Liver (tissue), 8 donors: ENCODE measurements at regions not wholly inside any gene's neighbourhood (a gene's known extent, or its start where the extent isn't known, plus 50 kb on each side); places are given as distances from the start of the nearest gene placed in this dataset.

Experiments
- DNase-seq: peaks from one replicate; pipeline ENCODE4 v3.0.0-alpha.2; 2017; ENCODE audit warnings: low spot score
- H3K27ac ChIP-seq, 2 donors: one replicate each; pipeline ENCODE4 v1.7.0; 2013; ENCODE audit warnings: inconsistent platforms in 2 of 2, low read length in 2 of 2, control low read depth in 1 of 2, low read depth in 1 of 2, mild to moderate bottlenecking in 1 of 2
- H3K27me3 ChIP-seq, 4 donors: one replicate each; pipeline versions ENCODE4 v1.6.1 to v1.7.0; 2013; ENCODE audit warnings: low read length in 3 of 4, inconsistent platforms in 1 of 4, mild to moderate bottlenecking in 1 of 4, moderate library complexity in 1 of 4; ENCODE audit not compliant: control insufficient read depth in 4 of 4, insufficient read depth in 4 of 4
- H3K36me3 ChIP-seq, 4 donors: one replicate each; pipeline versions ENCODE4 v1.6.1 to v1.7.0; 2013; ENCODE audit warnings: low read length in 3 of 4, mild to moderate bottlenecking in 3 of 4, low read depth in 1 of 4, moderate library complexity in 1 of 4; ENCODE audit not compliant: control insufficient read depth in 4 of 4, insufficient read depth in 3 of 4
- H3K4me1 ChIP-seq, 4 donors: one replicate each; pipeline versions ENCODE4 v1.6.1 to v1.7.0; 2013; ENCODE audit warnings: low read length in 3 of 4, mild to moderate bottlenecking in 3 of 4, moderate library complexity in 1 of 4; ENCODE audit not compliant: control insufficient read depth in 4 of 4, insufficient read depth in 4 of 4
- H3K4me3 ChIP-seq, 3 donors: one replicate each; pipeline versions ENCODE4 v1.6.1 to v1.7.0; 2013; ENCODE audit warnings: low read length in 3 of 3, control low read depth in 1 of 3, low read depth in 1 of 3, mild to moderate bottlenecking in 1 of 3
- H3K9ac ChIP-seq, 2 donors: one replicate each; pipeline ENCODE4 v1.7.0; 2013; ENCODE audit warnings: low read length in 2 of 2, mild to moderate bottlenecking in 2 of 2, moderate library complexity in 2 of 2, control low read depth in 1 of 2, low read depth in 1 of 2
- H3K9me3 ChIP-seq, 4 donors: one replicate each; pipeline versions ENCODE4 v1.6.1 to v1.7.0; 2013; ENCODE audit warnings: low read length in 3 of 4; ENCODE audit not compliant: control insufficient read depth in 4 of 4
- ATF3 ChIP-seq: IDR thresholded peaks from 2 replicates; pipeline ENCODE4 v1.6.1; 2016; ENCODE audit warnings: antibody characterized with exemption
- CTCF ChIP-seq: fragments of 150-350 bp; IDR thresholded peaks from 2 replicates; pipeline ENCODE4 v1.5.1; 2017; ENCODE audit warnings: improper control_type of control experiment, low read depth, low read length; ENCODE audit not compliant: missing input control
- EGR1 ChIP-seq, 2 donors: IDR thresholded peaks; 2 replicates each; pipeline ENCODE4 v1.6.1; 2016 to 2018; ENCODE audit warnings: antibody characterized with exemption in 2 of 2, low read depth in 2 of 2
- FOXA1 ChIP-seq: IDR thresholded peaks from 2 replicates; pipeline ENCODE4 v1.6.1; 2016; ENCODE audit warnings: antibody characterized with exemption
- FOXA2 ChIP-seq: IDR thresholded peaks from 2 replicates; pipeline ENCODE4 v1.6.1; 2016; ENCODE audit warnings: antibody characterized with exemption
- HNF4A ChIP-seq, 2 donors: conservative IDR thresholded peaks; 2 replicates each; pipeline ENCODE4 v1.6.1; 2016; ENCODE audit warnings: antibody characterized with exemption in 2 of 2, mild to moderate bottlenecking in 2 of 2
- HNF4G ChIP-seq: IDR thresholded peaks from 2 replicates; pipeline ENCODE4 v1.6.1; 2016; ENCODE audit warnings: antibody characterized with exemption
- JUND ChIP-seq, 2 donors: IDR thresholded peaks; 2 replicates each; pipeline ENCODE4 v1.6.1; 2016; ENCODE audit warnings: antibody characterized with exemption in 2 of 2
- MAX ChIP-seq: IDR thresholded peaks from 2 replicates; pipeline ENCODE4 v1.6.1; 2016; ENCODE audit warnings: antibody characterized with exemption
- NR2F2 ChIP-seq: IDR thresholded peaks from 2 replicates; pipeline ENCODE4 v1.6.1; 2016; ENCODE audit warnings: antibody characterized with exemption
- RAD21 ChIP-seq, 2 donors: IDR thresholded peaks; 2 replicates each; pipeline ENCODE4 v1.6.1; 2016; ENCODE audit warnings: antibody characterized with exemption in 2 of 2, mild to moderate bottlenecking in 2 of 2
- REST ChIP-seq: IDR thresholded peaks from 2 replicates; pipeline ENCODE4 v1.6.1; 2016; ENCODE audit warnings: antibody characterized with exemption, mild to moderate bottlenecking
- TAF1 ChIP-seq: conservative IDR thresholded peaks from 2 replicates; pipeline ENCODE4 v1.6.1; 2016; ENCODE audit warnings: antibody characterized with exemption, mild to moderate bottlenecking
- YY1 ChIP-seq: IDR thresholded peaks from 2 replicates; pipeline ENCODE4 v1.6.1; 2016; ENCODE audit warnings: antibody characterized with exemption, mild to moderate bottlenecking
- ZBTB33 ChIP-seq: IDR thresholded peaks from 2 replicates; pipeline ENCODE4 v1.6.1; 2016; ENCODE audit warnings: antibody characterized with exemption
- WGBS: extraction: QIAGEN DNeasy Blood & Tissue Kit; methylation state at CpG from one replicate; pipeline ENCODE4 v1.1.7; 2013; 5-methylcytosine and 5-hydroxymethylcytosine counted together
- donor health status: healthy.
- donor health status: healthy.
- donor health status: healthy.
- donor health status: healthy.
- donor health status: healthy.

GRCh38 chr18:44601447-44601846, 79.2 kb upstream of the SETBP1 start:
- TF ChIP-seq REST (no peak), TAF1 (no peak), HNF4A (conservative IDR thresholded peaks at IDR 0.05) (no peak)
- no peaks in the 10 kb centered on the region for H3K36me3 ChIP-seq
- no peaks in the 10 kb centered on the region for H3K27me3 ChIP-seq
- no peaks in the 10 kb centered on the region for H3K9me3 ChIP-seq
- no peak overlapping the region for H3K4me3 ChIP-seq
- no peak for DNase-seq
- no peak overlapping the region for H3K9ac ChIP-seq
- H3K27ac ChIP-seq = no peak overlapping the region
- H3K4me1 ChIP-seq = no peaks in the 10 kb centered on the region

GRCh38 chr18:44602380-44602779, 78.3 kb upstream of the SETBP1 start:
- H3K36me3 ChIP-seq = no peaks in the 10 kb centered on the region
- no peak overlapping the region for H3K4me3 ChIP-seq
- no peak for DNase-seq
- no peak overlapping the region for H3K9ac ChIP-seq
- WGBS = 87% methylated on average over 2 of the region's 2 CpGs
- no peaks in the 10 kb centered on the region for H3K4me1 ChIP-seq
- TF ChIP-seq FOXA2 = no peak
- TF ChIP-seq HNF4A (conservative IDR thresholded peaks at IDR 0.05) = no peak
- no peak for TF ChIP-seq FOXA1
- TF ChIP-seq CTCF = no peak
- no peak for TF ChIP-seq NR2F2
- no peak for TF ChIP-seq ZBTB33
- no peak for TF ChIP-seq REST
- no peak for TF ChIP-seq RAD21 (IDR thresholded peaks at IDR 0.05)
- no peak for TF ChIP-seq HNF4G
- no peak for TF ChIP-seq YY1
- no peak for TF ChIP-seq EGR1 (IDR thresholded peaks at IDR 0.05; ENCODE audit: low read depth in 2 of 2)
- no peak for TF ChIP-seq TAF1
- TF ChIP-seq MAX = no peak
- TF ChIP-seq ATF3 = no peak
- TF ChIP-seq JUND (IDR thresholded peaks at IDR 0.05) = no peak
- no peak overlapping the region for H3K27ac ChIP-seq
- H3K9me3 ChIP-seq = no peaks in the 10 kb centered on the region
- H3K27me3 ChIP-seq = no peaks in the 10 kb centered on the region
